Hepatocyte (in vitro differentiated cells): ENCODE measurements at regions not wholly inside any gene's neighbourhood (a gene's known extent, or its start where the extent isn't known, plus 50 kb on each side); places are given as distances from the start of the nearest gene placed in this dataset.

Experiments
- DNase-seq: peaks from one replicate; pipeline ENCODE4 v3.0.0-alpha.2; 2016; ENCODE audit warnings: low spot score
- H2AFZ ChIP-seq: fragments of 200-600 bp; sonication (generic); 2 replicates; pipeline ENCODE4 v1.6.0; 2016; ENCODE audit warnings: antibody characterized with exemption, mild to moderate bottlenecking
- H3K27ac ChIP-seq: fragments of 200-600 bp; sonication (generic); 2 replicates; pipeline ENCODE4 v1.5.1; 2016; ENCODE audit warnings: mild to moderate bottlenecking
- H3K27me3 ChIP-seq: fragments of 200-600 bp; sonication (generic); 2 replicates; pipeline ENCODE4 v1.6.1; 2016
- H3K36me3 ChIP-seq: fragments of 200-600 bp; sonication (generic); replicated peaks from 2 replicates; pipeline ENCODE4 v1.5.1; 2016; ENCODE audit warnings: low read depth; ENCODE audit not compliant: insufficient read depth
- H3K4me1 ChIP-seq: fragments of 200-600 bp; sonication (generic); 2 replicates; pipeline ENCODE4 v1.5.1; 2016; ENCODE audit warnings: mild to moderate bottlenecking, moderate library complexity; ENCODE audit not compliant: insufficient read depth
- H3K4me2 ChIP-seq: fragments of 200-600 bp; sonication (generic); 2 replicates; pipeline ENCODE4 v1.6.0; 2016
- H3K4me3 ChIP-seq: fragments of 200-600 bp; sonication (generic); 2 replicates; pipeline ENCODE4 v1.5.1; 2016; ENCODE audit warnings: mild to moderate bottlenecking
- H3K79me2 ChIP-seq: fragments of 200-600 bp; sonication (generic); 2 replicates; pipeline ENCODE4 v1.6.0; 2017; ENCODE audit warnings: mild to moderate bottlenecking
- H3K9me2 ChIP-seq: fragments of 200-600 bp; sonication (generic); replicated peaks from 2 replicates; pipeline ENCODE4 v1.6.0; 2017; ENCODE audit warnings: mild to moderate bottlenecking; ENCODE audit not compliant: insufficient read depth
- H3K9me3 ChIP-seq: fragments of 200-600 bp; sonication (generic); 2 replicates; pipeline ENCODE4 v1.5.1; 2016; ENCODE audit warnings: low read depth, mild to moderate bottlenecking
- H4K20me1 ChIP-seq: fragments of 200-600 bp; sonication (generic); 2 replicates; pipeline ENCODE4 v1.6.0; 2016; ENCODE audit warnings: mild to moderate bottlenecking; ENCODE audit not compliant: insufficient read depth, poor library complexity, severe bottlenecking
- CTCF ChIP-seq: fragments of 200-600 bp; sonication (generic); IDR thresholded peaks from 2 replicates; pipeline ENCODE4 v1.5.1; 2016; ENCODE audit warnings: antibody characterized with exemption, mild to moderate bottlenecking; ENCODE audit not compliant: poor library complexity
- EZH2 ChIP-seq: fragments of 200-600 bp; sonication (generic); IDR thresholded peaks from 2 replicates; pipeline ENCODE4 v1.6.1; 2016; ENCODE audit warnings: antibody characterized with exemption, mild to moderate bottlenecking, borderline replicate concordance
- EZH2phosphoT487 ChIP-seq: fragments of 200-600 bp; sonication (generic); IDR thresholded peaks from one replicate; pipeline ENCODE4 v1.6.1; 2018; ENCODE audit warnings: antibody characterized with exemption, mild to moderate bottlenecking, low read depth, moderate library complexity; ENCODE audit not compliant: unreplicated experiment, severe bottlenecking
- WGBS: methylation state at CpG from one replicate; pipeline ENCODE4 v1.1.6; 2016; ENCODE audit warnings: low lambda C conversion rate; ENCODE audit errors: missing lambda C conversion rate; 5-methylcytosine and 5-hydroxymethylcytosine counted together

DNA sequence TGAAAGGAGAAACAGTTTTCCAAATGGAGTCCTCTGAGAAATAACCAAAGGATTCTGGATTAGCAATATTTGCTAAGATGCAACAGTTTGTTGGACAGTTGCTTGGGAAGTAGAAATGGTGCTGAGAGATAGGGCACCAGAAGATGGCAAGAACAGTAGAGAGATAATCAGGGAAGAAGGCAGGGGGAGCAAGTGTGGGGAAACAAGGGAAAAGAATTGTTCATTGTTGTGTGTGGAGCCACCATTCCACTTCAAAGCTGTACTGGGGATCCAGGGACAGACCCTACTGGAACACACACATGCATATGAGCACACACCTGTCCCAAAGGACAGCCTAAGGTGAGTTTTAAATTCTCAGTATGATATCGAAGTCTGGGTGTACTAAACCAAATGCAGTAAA is 152.5 kb downstream of the ZNF608 start:
- Histone ChIP-seq H3K9me2 (no peaks in the 10 kb centered on the region), H3K4me2 (no peak overlapping the region), H2AFZ (no peak overlapping the region), H3K27ac (no peak overlapping the region), H3K9me3 (no peaks in the 10 kb centered on the region), H3K4me3 (no peak overlapping the region), H3K79me2 (no peaks in the 10 kb centered on the region), H3K4me1 (peaks cover 9% of the 10 kb centered on the region), H3K27me3 (no peaks in the 10 kb centered on the region), H4K20me1 (no peaks in the 10 kb centered on the region), H3K36me3 (no peaks in the 10 kb centered on the region)
- DNase-seq: no peak
- 91% methylated on average over 1 of the region's 1 CpG for WGBS
- TF ChIP-seq CTCF: no peak
- TF ChIP-seq EZH2: no peak
- TF ChIP-seq EZH2phosphoT487: no peak

- H3K4me3 ChIP-seq: no peak overlapping the region
- no peaks in the 10 kb centered on the region for H3K36me3 ChIP-seq
- H3K4me2 ChIP-seq: no peak overlapping the region
- WGBS: 96% methylated on average over 2 of the region's 2 CpGs
- H3K4me1 ChIP-seq: peaks cover 6% of the 10 kb centered on the region
- H3K9me2 ChIP-seq: no peaks in the 10 kb centered on the region
- H3K27me3 ChIP-seq: no peaks in the 10 kb centered on the region
- H3K79me2 ChIP-seq: no peaks in the 10 kb centered on the region
- H3K27ac ChIP-seq: no peak overlapping the region
- no peak for DNase-seq
- no peaks in the 10 kb centered on the region for H4K20me1 ChIP-seq
- no peak overlapping the region for H2AFZ ChIP-seq
- TF ChIP-seq EZH2: no peak
- no peak for TF ChIP-seq CTCF
- TF ChIP-seq EZH2phosphoT487: no peak
- H3K9me3 ChIP-seq: no peaks in the 10 kb centered on the region
Observed at GRCh38 chr5:124592891-124593290, 153.5 kb downstream of the ZNF608 start.

GRCh38 chr5:124591583-124591982 is 154.9 kb downstream of the ZNF608 start:
- TF ChIP-seq EZH2 (no peak), CTCF (no peak), EZH2phosphoT487 (no peak)
- Histone ChIP-seq H3K27me3 (no peaks in the 10 kb centered on the region), H3K4me2 (no peak overlapping the region), H3K36me3 (no peaks in the 10 kb centered on the region), H4K20me1 (no peaks in the 10 kb centered on the region), H3K27ac (no peak overlapping the region), H2AFZ (no peak overlapping the region), H3K9me3 (no peaks in the 10 kb centered on the region), H3K4me1 (no peaks in the 10 kb centered on the region), H3K4me3 (no peak overlapping the region), H3K9me2 (no peaks in the 10 kb centered on the region), H3K79me2 (no peaks in the 10 kb centered on the region)
- no peak for DNase-seq
- 90% methylated on average over 5 of the region's 5 CpGs for WGBS

DNA sequence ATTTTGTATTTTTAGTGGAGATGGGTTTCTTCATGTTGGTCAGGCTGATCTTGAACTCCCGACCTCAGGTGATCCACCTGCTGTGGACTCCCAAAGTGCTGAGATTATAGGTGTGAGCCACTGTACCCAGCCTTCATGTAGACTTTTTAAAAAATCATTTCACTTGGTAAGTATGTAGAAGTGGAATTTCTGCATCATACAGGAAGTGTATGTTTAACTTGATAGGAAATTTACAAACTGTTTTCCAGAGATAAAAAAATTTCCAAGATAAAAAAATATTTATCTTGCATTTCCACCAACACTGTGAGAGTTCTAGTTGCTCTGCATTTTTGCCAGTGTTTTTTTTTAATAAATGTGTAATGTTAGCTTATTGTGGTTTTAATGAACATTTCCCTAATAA is 155.8 kb downstream of the ZNF608 start:
- no peaks in the 10 kb centered on the region for H3K9me3 ChIP-seq
- no peaks in the 10 kb centered on the region for H4K20me1 ChIP-seq
- no peaks in the 10 kb centered on the region for H3K9me2 ChIP-seq
- 85% methylated on average over 1 of the region's 1 CpG for WGBS
- DNase-seq: no peak
- no peaks in the 10 kb centered on the region for H3K36me3 ChIP-seq
- no peak overlapping the region for H3K27ac ChIP-seq
- no peak overlapping the region for H3K4me3 ChIP-seq
- H3K27me3 ChIP-seq: no peaks in the 10 kb centered on the region
- no peaks in the 10 kb centered on the region for H3K4me1 ChIP-seq
- no peak overlapping the region for H3K4me2 ChIP-seq
- TF ChIP-seq EZH2phosphoT487: no peak
- TF ChIP-seq CTCF: no peak
- no peak for TF ChIP-seq EZH2
- no peaks in the 10 kb centered on the region for H3K79me2 ChIP-seq
- no peak overlapping the region for H2AFZ ChIP-seq
